ENCODE measurements at regions not wholly inside any gene's neighbourhood (a gene's known extent, or its start where the extent isn't known, plus 50 kb on each side); places are given as distances from the start of the nearest gene placed in this dataset.
A peak's percentile ranks its signal among the peaks of the same experiment; 100 is the strongest.

DNA sequence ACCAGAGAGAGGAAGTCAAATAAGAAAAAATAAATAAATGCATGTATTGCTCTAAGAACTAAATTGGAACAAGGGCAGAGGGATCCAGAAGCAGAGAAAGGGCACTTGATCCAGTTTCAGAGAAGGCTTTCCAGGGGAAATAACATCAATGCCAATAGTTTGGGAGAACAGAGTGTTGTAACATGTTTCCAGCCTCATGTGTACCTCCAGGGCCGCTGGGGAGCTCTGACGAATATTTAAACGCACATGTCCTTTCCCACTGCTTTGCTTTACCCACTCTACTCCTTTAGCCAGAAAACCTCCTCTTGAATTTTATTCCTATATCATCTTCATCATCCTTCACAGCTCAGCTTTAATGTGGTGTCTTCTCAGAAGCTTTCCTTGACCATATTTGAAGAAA is 233.7 kb downstream of the ENC1 start:
- WGBS, 2 donors: 72 to 77% methylated on average over 3 of the region's 3 CpGs
- intact Hi-C loops (cut with DNase I; ENCODE audit: low total_unique reads): no loop called here
- no peak overlapping the region for H3K4me3 ChIP-seq

DNA sequence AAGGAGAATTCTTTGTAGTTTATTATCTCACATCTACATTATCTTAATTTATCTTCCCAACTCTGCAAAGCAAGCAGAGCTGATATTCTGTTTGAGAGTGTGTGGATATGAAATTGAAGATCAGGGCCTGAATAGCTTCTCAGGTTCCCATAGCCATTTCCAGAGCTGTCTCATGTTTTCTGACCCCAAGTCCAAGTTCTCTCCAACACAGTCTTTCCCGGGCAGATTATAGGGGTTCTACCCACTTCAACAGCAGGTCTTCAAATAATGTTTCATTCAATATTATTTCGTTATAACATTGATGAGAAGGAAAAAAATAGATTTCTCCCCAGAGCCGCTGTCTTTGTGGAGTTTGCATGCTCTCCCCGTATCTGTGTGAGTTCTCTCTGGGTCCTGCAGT is 234.9 kb downstream of the ENC1 start:
- no peak for TF ChIP-seq POLR2A (IDR thresholded peaks at IDR 0.05)
- TF ChIP-seq, protein P1, sequence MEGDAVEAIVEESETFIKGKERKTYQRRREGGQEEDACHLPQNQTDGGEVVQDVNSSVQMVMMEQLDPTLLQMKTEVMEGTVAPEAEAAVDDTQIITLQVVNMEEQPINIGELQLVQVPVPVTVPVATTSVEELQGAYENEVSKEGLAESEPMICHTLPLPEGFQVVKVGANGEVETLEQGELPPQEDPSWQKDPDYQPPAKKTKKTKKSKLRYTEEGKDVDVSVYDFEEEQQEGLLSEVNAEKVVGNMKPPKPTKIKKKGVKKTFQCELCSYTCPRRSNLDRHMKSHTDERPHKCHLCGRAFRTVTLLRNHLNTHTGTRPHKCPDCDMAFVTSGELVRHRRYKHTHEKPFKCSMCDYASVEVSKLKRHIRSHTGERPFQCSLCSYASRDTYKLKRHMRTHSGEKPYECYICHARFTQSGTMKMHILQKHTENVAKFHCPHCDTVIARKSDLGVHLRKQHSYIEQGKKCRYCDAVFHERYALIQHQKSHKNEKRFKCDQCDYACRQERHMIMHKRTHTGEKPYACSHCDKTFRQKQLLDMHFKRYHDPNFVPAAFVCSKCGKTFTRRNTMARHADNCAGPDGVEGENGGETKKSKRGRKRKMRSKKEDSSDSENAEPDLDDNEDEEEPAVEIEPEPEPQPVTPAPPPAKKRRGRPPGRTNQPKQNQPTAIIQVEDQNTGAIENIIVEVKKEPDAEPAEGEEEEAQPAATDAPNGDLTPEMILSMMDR (IDR thresholded peaks at IDR 0.05): no peak
- Histone ChIP-seq H3K27ac (no peak overlapping the region), H3K4me1 (peaks cover 23% of the 10 kb centered on the region), H3K9me3 (no peaks in the 10 kb centered on the region), H3K36me3 (ENCODE audit: low read depth, missing control alignments) (no peaks in the 10 kb centered on the region), H3K27me3 (no peaks in the 10 kb centered on the region), H3K4me3 (no peak overlapping the region)
- no peak for DNase-seq
- intact Hi-C loops (cut with DNase I; ENCODE audit: low total_unique reads): no loop called here
- WGBS, 2 donors: 87 to 94% methylated on average over 4 of the region's 4 CpGs

More for the DNA sequence above, 233.7 kb downstream of the ENC1 start:
- DNase-seq: no peak
- peaks cover 25% of the 10 kb centered on the region for H3K4me1 ChIP-seq
- H3K36me3 ChIP-seq (ENCODE audit: low read depth, missing control alignments): no peaks in the 10 kb centered on the region
- H3K9me3 ChIP-seq: no peaks in the 10 kb centered on the region
- no peaks in the 10 kb centered on the region for H3K27me3 ChIP-seq
- TF ChIP-seq POLR2A (IDR thresholded peaks at IDR 0.05): no peak
- TF ChIP-seq, protein P1 (IDR thresholded peaks at IDR 0.05): no peak
- H3K27ac ChIP-seq: no peak overlapping the region

DNA sequence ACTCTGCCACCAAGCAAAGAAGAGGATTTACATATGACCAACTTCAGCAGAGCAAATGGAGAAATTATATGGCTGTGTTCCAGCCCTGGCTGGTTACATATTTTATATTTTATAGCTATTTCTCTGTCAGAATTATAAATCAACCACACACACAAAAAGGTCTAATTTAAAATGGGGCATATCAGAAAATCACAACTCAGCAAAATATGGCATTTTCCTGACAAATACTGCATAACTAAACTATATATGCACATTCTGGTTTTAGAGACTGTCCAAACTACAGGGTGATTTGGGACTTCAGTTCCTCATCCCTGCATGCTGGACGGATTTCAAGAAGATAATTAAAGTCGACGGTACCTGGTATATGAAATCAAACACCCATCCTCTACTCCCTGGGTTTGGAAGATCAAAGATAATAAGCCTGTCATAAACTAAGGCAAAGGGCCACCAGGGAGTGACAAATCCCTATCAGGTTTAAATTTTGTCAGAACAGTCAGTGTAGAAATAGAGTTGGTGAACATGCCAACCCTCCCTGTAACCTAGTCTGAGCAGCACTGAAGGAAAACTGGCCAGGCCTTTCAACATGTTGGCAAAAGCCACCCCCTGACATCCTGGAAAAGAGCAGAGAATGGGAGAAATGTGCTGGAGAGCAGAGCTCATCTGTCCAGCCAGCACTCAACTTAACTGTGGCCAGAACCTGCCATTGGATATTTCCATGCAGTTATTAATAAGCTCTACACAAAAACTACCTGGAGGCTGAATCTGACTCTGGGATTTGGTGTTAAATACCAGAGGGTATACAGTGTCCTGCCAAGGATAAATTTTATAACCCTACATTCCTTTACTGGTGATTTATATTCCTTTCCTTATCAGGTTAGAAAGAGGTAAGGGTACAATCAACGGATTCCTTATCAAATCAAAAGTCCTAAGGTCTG is 235.7 kb downstream of the ENC1 start:
- DNase-seq: no peak
- H3K36me3 ChIP-seq (ENCODE audit: low read depth, missing control alignments): no peaks in the 10 kb centered on the region
- no peak overlapping the region for H3K4me3 ChIP-seq
- no peaks in the 10 kb centered on the region for H3K9me3 ChIP-seq
- no peak overlapping the region for H3K27ac ChIP-seq
- H3K27me3 ChIP-seq: no peaks in the 10 kb centered on the region
- 67 to 83% methylated on average over 4 of the region's 4 CpGs for WGBS, 2 donors
- TF ChIP-seq POLR2A (IDR thresholded peaks at IDR 0.05): no peak
- TF ChIP-seq, protein P1 (IDR thresholded peaks at IDR 0.05): no peak
- H3K4me1 ChIP-seq: peaks cover 31% of the 10 kb centered on the region
- intact Hi-C loops (cut with DNase I; ENCODE audit: low total_unique reads): no loop called here

DNA sequence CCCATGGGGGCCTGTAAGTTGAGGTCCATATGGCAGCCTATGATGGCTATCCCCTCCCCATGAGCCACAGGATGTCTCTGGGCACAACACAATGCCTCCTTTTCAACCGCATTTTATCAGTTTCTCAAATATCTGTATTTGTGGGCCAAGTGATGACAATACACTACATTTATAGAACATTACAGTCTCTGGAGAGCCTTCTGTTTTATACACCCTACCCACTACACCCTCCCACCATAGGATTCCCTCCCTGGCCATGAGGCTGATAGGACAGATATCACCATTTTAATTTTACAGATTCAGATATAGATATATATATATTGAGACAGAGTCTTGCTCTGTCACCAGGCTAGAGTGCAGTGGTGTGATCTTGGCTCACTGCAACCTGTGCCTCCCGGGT is 236.8 kb downstream of the ENC1 start:
- no peak for DNase-seq
- no peak overlapping the region for H3K4me3 ChIP-seq
- peaks cover 31% of the 10 kb centered on the region for H3K4me1 ChIP-seq
- H3K27ac ChIP-seq: peak overlapping the region in 1 of 2 donors; percentile 28
- TF ChIP-seq, protein P1 (IDR thresholded peaks at IDR 0.05): no peak
- TF ChIP-seq POLR2A (IDR thresholded peaks at IDR 0.05): no peak
- H3K9me3 ChIP-seq: no peaks in the 10 kb centered on the region
- intact Hi-C loops (cut with DNase I; ENCODE audit: low total_unique reads): no loop called here
- no peaks in the 10 kb centered on the region for H3K36me3 ChIP-seq (ENCODE audit: low read depth, missing control alignments)
- WGBS, 2 donors: 79 to 82% methylated on average over 2 of the region's 2 CpGs
- no peaks in the 10 kb centered on the region for H3K27me3 ChIP-seq

All from testis (tissue), 2 donors.